Germinal center (tissue), 1 donor: ENCODE measurements at regions not wholly inside any gene's neighbourhood (a gene's known extent, or its start where the extent isn't known, plus 50 kb on each side); places are given as distances from the start of the nearest gene placed in this dataset.
"Not testable (repeated sequence)": the region's sequence is repeated elsewhere in the genome, so short reads cannot be mapped to it uniquely, and the experiment has no call there.

Source experiments
- DNase-seq: peaks from one replicate; pipeline ENCODE4 v3.0.0; 2012; ENCODE audit warnings: mixed read lengths, low spot score

DNA sequence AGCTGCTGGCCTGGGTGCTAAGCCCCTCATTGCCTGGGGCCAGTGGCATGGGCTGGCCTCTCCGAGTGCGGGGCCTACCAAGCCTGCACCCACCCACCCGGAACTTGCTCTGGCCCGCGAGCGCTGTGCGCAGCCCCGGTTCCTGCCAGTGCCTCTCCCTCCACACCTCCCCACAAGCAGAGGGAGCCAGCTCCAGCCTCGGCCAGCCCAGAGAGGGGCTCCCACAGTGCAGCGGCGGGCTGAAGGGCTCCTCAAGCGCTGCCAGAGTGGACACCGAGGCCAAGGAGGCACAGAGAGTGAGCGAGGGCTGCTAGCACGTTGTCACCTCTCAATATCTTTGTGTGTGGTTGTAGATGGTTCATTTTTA lies 74.8 kb upstream of the ATP1A1 start:
- not testable (repeated sequence) for DNase-seq

DNA sequence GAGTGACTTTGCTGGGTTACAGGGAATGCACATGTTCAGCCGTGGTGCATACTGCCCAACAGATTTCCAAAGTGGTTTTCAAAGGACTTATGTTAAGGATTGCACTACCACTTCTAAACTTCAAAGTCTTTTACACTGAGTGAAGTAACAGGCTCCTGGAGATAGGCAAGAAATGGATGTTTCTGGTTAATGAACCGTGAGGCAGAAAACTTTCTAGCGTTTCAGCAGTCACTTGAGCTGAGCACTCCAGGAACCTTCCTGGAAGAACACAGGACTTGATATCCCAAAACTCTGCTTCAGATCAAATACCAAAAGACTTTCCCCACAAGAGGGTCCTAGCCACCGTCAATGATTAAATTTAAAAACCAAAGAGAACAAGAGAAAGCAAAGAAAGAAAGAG lies 74.3 kb upstream of the ATP1A1 start:
- no peak for DNase-seq

DNA sequence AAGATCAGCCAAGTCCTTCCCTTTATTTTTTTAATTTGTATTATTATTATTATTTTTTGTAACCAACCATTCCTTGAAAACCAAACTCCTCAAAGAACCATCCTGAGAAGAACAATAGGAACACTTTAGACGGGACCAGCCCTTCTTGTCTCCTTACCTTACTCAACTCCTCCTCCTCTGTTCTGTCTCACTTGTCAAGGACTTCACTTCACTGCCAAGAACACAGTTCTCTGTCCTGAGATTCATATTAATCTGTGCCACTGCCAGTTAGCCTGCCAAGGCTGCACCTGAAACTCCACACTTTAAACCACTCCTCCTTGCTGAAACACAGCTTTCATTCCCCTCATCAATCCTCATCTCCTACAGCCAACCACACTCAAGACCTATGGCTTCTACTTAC lies 73.8 kb upstream of the ATP1A1 start:
- no peak for DNase-seq

DNA sequence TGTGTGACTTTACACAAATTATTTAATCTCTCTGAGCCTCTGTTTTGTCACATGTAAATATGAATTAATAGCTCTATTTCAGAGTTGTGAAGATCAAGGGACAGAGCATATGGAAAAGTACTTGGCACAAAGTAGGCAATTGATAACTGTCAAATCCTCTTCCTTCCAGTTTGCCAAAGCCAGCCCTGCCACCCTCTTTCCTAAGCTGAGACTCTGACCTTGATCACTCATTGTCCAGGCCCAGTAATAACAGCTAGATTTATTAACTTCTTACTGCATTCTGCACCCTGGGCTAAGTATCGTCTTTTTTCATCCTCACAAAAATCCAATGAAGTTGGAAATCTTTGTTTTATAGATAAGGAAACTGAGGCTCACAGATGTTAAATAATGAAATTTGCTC lies 70.8 kb upstream of the ATP1A1 start:
- DNase-seq, result no peak

DNA sequence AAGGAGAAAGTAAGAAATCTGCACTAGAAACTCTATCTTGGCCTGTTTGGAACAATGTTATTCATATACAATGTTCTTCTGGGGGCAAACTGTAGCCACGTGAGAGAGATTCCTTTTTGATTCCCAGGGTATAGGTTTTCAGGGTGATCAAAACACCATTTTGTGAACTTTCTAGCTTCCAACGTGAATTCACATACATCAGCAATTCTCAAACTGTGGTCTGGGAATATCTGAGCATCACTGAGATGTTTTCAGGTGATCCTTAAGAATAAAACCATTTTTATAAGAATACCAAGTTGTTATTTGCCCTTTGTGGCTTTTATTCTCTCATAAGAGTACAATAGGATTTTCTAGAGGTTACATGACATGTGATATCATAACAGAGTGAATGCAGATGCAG lies 66.9 kb upstream of the ATP1A1 start:
- no peak for DNase-seq

DNA sequence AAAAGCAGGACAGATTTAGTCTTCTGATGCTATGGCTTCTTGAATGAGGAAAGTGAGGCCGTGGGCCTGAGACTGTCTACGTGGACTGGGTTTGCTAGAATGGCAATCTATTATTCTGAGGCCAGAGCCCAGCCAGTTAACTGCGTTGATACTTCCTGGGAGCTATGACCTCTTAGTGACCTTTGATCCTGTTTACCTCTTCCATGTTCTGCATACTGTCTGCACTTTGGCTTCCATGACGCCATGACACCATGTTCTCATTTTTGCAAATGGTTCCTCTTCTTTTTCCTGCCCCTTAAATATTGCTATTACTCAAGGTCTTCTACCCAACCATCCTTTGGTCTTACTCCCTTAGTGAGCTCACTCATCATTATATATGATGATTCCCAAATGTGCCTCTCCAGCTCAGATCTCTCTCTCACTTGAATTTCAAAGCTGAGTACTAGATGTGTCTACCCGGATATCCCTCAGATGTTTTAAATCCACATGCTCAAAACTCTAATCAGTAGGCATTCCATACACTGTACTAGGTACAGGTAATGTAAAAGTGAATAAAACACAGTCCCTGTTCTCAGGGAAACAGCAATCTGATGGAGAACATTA lies 66.1 kb upstream of the ATP1A1 start:
- no peak for DNase-seq

DNA sequence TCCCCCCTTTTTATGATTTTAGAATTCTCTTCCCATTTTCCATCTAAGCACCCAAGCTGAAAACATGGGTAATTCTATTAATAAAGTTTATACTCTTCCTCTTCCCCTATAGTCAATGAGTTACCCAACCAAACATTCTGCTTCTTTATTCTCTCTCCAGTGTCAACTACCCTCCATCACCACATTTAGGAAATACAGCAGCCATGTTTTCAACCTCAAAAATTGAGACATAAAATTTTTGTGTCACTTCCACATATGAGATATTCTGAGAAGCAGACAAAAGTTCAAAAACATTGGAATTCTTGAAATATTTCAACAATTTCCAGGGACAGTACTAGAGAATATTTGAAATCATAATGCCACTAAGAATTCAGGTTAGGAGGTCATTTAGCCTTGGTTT lies 64.8 kb upstream of the ATP1A1 start:
- DNase-seq, result no peak

DNA sequence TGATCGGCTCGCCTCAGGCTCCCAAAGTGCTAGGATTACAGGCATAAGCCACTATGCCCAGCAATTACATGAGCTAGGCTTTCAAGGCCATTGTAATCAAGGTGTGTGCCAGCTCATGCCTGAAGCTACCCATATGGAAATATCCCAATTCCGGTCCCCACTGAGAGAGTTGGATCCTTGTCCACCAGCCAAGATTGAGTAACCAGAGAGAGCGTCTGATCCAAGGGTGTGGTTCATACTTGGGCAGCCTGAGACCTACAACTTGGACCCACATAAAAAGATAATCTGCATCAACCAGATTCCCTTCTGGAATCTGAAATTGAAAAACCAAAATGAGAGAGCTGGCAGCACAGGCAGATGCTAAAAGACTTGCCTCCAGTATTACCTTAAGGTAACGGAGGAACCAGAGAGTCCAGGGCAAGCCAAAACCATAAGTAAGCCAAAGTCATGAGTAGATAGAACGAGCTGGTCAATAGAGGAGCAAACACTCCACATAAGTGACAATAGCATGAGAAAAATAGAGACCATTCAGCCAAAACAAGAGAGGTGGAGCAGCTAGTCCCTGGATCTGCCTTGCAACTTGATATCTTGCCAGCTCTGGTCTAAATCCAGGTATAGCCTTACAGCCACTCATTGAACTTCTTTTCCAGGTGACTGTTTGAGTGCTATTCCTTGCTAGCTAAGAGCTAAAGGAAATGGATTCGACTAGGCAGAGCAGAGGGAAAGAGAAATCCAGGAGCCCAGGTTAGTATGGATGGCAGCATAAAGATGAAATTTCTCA lies 63.8 kb upstream of the ATP1A1 start:
- DNase-seq, result no peak

DNA sequence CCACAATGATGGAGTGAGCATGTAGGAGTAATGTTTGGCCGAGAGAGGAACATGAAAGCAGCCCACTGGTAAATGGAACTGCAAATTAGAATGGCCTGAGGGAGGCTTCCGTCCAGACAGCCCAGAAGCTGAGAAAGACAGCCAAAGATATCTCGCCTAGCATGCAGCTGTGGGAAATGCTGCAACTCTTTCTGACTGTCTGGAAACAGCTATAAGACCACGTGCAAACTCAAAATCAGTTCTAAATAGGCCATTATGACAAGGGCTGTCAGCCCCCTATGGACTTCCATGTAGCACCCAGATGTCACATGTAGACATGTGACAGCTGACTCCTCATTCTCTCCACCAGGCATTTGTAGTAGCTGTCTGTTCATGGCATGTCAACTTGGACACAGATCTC lies 62.9 kb upstream of the ATP1A1 start:
- no peak for DNase-seq

DNA sequence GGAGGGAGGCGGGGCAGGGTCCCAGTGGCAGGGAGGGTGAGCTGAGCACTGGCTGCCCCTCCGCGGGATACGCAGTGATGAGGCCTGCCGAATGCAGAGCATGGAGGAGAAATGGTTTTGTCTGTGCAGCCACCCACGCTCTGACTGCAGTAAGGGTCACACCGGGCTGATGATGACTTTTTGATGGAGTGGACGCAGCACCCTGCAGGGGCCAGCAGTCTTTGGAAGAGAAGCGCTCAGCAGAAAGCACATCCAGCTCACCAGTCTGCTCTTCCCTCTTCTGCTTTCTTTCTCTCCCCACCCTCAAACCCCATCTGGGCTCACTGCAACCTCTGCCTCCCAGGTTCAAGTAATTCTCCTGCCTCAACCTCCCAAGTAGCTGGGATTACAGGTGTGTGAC lies 61.9 kb upstream of the ATP1A1 start:
- no peak for DNase-seq

DNA sequence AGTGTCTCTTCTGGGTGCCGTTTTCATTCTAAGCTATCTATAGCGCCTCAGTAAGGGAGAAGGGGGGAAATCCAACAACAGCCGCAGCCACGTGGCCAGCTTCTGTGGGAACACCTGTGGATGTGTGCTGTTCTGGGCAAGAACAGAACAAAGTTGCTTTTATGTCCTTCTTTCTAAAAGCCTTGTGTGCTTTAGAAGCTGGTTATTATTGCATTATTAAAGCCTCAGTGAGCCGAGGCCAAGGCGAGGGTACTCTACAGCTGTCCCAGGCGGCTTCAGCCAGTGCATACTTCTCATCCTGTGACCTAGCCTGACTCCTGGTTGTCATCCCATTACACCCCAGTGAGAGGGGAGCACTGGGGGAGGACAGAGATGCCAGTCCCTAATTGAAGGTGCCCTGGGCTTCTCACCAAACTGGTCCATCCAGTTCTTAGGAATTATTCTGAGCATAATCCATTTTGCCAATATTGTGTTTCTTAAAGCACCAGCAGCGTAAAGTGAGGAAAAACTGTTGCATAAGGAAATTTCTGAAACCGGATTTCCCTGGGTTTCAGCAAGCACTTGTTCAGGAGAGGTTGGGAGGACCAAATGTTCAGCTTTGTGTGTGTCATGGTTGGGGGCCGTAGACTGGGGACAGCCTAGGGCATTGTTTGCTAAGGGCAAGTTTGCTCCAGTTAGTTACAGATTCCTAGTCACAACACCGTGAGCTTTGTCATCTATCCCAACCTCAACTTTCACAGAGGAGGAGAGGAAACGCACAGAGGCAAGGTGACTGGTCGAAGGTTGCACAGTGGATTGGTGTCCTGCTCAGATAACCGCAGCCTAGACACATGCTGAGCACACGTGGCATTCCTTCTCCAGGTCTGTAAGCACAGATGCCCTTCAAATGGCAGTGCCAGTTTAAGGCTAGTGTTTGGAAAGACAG lies 61.0 kb upstream of the ATP1A1 start:
- no peak for DNase-seq

DNA sequence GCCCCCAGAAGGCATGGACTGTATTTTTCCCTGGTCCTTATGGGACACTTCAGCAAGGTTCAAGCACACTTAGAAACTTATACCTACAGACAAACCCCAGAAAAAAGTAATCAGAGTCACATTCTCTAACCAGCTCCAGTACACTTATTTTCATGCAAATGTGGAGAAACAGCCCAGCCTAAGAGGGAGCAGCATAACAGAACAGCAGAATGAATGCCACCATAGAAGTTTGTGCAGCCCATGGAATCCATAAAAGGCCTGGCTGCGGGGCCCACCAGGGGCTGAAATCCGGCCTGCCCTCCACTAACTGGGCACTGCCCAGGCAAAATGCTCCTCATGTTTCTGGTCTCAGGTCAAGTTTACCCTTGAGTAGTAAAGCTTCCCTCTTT lies 60.4 kb upstream of the ATP1A1 start:
- DNase-seq, result no peak

DNA sequence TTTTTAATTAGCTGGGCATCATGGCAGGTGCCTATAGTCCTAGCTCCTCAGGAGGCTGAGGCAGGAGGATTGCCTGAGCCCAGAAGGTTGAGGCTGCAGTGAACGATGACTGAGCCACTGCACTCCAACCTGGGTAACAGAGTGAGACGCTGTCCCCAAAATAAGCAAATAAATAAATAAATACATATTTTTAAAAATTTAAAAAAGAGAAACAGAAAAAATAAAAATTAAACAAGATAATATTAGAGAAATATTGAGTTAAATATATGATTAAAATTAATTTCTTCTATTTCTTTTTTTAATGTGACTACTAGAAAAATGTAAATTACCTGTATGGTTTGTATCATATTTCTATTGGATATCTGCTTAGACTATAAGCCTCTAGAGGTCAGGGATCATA lies 59.3 kb upstream of the ATP1A1 start:
- DNase-seq, result no peak

DNA sequence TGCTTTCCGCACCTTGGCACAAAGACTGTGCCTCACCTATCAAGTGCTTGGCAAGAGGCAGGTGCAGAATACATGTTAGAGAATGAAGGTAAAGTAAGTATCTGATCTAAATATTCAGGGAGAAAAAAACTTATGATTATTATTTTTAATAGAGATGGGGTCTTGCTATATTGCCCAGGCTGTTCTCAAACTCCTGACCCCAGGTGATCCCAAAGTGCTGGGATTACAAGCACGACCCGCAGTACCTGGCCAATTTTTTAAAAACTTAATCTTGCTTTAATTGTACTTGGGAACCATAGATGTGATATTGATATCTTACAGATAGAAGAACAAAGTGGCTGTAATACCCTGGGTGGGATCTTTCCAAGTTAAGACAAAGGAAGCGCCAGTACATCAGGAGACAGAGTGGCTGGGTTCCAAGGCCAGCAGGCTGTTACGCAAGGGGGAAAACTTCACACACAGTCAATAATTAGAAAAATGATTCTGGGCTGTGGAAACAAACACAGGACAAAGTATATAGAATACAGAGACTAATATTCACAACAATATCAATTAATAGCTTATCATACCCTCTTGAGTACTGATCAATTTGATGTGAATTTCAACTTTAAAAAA lies 58.6 kb upstream of the ATP1A1 start:
- no peak for DNase-seq

DNA sequence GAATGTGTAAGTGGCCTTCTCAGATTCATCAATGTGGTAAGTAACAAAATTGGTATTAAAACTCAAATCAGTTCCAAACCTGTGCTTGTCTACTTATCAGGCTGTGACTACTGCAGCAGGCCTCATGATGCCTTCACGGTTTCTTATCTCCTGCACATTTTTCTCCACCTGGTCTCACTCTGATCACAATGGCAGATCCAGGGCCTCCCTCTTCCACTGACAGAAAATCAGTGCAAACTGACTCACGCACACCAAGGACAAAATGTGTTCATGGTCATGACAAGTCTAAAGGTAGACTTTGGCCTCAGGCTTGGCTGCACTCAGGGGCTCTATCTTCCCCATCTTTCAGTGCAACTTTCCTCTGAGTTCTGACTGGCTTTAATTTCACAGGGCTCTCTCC lies 56.7 kb upstream of the ATP1A1 start:
- DNase-seq, result no peak

DNA sequence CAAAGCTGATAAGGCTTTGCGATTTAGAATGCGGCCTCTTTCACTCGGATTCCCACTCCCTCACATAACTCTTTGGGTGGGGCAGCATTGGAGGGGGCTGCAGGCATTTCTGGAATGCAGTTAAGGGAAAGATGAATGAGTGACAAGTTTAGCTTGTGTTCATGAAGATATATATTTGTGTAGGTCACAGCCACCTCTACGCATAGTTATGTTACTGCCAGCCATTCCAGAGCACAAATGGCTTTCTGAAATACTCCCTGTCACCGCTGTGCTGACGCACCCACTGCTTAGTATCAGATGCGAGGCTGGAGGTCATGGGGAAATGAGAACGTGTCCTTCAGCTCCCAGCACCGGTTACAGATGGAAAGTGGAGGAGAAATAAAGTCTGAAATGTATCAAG lies 54.1 kb upstream of the ATP1A1 start:
- no peak for DNase-seq

DNA sequence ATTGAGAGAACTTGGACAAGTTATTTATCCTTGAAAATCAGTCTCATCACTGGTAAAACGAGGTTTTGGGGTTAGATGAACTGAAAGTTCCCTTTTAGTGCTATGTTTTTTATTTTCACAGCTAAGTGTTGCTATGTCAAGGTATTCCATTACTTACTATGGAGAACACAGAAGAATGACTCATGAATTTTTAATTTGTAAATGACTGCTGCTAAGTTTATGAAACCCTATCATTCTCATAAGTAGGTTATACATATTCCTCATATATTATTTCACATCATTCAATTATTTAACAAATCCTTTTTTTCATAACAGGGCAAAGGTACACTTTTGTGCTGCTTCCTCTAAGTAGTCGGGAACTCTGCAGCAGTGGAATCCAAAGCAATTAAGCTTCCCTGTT lies 52.2 kb upstream of the ATP1A1 start:
- DNase-seq, result no peak

DNA sequence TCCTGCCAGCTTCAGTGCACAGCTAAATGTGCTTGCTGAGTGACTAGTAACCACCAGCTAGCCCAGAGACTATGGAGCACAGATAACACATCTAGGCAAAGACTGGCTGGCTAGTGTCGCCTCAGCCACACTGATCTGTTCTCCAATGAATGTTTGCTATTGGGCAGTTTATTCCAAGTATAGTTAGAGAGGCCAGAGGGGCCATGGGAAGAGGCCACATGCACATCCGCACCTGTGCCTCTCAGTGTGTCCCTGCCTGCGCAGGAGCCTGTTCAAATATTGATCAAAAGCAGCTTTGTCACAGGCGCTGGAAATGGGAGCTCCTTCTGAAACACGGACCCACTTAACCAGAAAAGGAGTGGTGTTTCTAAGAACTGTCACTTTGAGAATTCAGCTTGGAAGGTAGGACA lies 51.3 kb upstream of the ATP1A1 start:
- DNase-seq, result no peak

DNA sequence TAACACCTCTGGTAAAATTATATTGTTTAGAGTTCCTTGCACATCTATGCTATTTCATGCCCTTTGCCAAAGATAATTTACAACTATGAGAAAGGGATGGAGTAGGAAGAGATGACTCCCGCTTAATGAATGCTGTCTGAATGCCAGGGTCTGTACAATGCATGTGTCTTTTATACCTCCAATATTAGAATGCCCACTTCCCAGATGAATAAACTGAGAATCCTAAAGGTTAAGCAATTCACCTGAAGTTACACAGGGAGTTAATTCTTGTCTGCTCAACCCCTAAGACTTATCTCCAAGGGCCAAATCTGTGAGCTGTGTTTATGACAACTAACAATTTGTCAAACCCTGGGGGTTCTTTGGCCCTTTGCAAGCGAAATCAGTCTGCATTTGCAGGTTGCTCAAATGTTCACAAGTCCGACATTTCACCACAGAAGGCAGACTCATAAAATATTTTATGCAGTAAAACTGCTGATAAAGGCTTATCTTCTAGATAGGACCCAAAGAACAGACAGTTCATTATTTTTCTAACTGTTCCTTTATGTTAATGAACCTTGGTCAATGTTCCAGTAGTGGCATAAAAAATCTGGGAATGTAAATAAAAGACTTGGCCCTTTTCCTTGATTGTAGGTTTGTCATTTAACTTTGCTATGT lies 50.2 kb upstream of the ATP1A1 start:
- no peak for DNase-seq
